ENCODE measurements at regions not wholly inside any gene's neighbourhood (a gene's known extent, or its start where the extent isn't known, plus 50 kb on each side); places are given as distances from the start of the nearest gene placed in this dataset.

- Histone ChIP-seq H3K4me3 (ENCODE audit: control extremely low read depth in 1 of 5, extremely low read depth in 1 of 5, insufficient read depth in 1 of 5, low read depth in 2 of 5, low read length in 4 of 5) (no peak overlapping the region), H3K9ac (ENCODE audit: low read length) (no peak overlapping the region), H4K20me1 (ENCODE audit: control insufficient read depth, insufficient read depth, low read length, poor library complexity, severe bottlenecking) (no peaks in the 10 kb centered on the region), H3K9me3 (ENCODE audit: control extremely low read depth in 1 of 3, control insufficient read depth in 2 of 3, insufficient read depth in 1 of 3, low read length in 2 of 3) (peaks cover 0 to 1% (median 0%) of the 10 kb centered on the region in 3 donors), H3K36me3 (replicated peaks in 1 of 2; ENCODE audit: control extremely low read depth in 1 of 2, control insufficient read depth in 1 of 2, extremely low read depth in 1 of 2, insufficient read depth in 2 of 2, low read length in 1 of 2) (no peaks in the 10 kb centered on the region), H3K79me2 (ENCODE audit: control insufficient read depth, insufficient read depth, low read length) (no peaks in the 10 kb centered on the region), H3K4me2 (replicated peaks; ENCODE audit: low read depth, low read length, poor library complexity, severe bottlenecking) (no peak overlapping the region), H2AFZ (ENCODE audit: insufficient read depth, low read depth, low read length, poor library complexity, severe bottlenecking) (no peak overlapping the region), H3K27me3 (replicated peaks in 1 of 4; ENCODE audit: control extremely low read depth in 1 of 4, control insufficient read depth in 3 of 4, insufficient read depth in 4 of 4, low read length in 3 of 4) (no peaks in the 10 kb centered on the region), H3K27ac (ENCODE audit: low read length in 2 of 2) (no peak overlapping the region), H3K4me1 (ENCODE audit: control insufficient read depth in 2 of 2, insufficient read depth in 2 of 2, low read length in 2 of 2) (no peaks in the 10 kb centered on the region)
- H3K27ac Mint-ChIP-seq = no peak overlapping the region
- peaks cover 8% of the 10 kb centered on the region for H3K9me3 Mint-ChIP-seq (ENCODE audit: insufficient read depth)
- TF ChIP-seq CTCF (IDR thresholded peaks at IDR 0.05) = no peak
- no peak for TF ChIP-seq EZH2 (IDR thresholded peaks at IDR 0.05; ENCODE audit: borderline replicate concordance, insufficient read depth, low read depth, low read length, poor library complexity, severe bottlenecking)
- WGBS (ENCODE audit: insufficient coverage) = no CpG with 5 or more reads among the region's 1 CpG
- intact Hi-C loops (cut with micrococcal nuclease) = no loop called here
- H3K4me1 Mint-ChIP-seq = no peaks in the 10 kb centered on the region
- ChIA-PET CTCF (no interaction called here), POLR2A (no interaction called here)
- ATAC-seq (ENCODE audit: low read depth) = no peak
- H3K4me3 Mint-ChIP-seq = no peak overlapping the region
- DNase-seq = no peak
- no peaks in the 10 kb centered on the region for H3K27me3 Mint-ChIP-seq
Observed at GRCh38 chr14:44180975-44181374, 326.1 kb downstream of the FSCB start.

- no peak overlapping the region for H2AFZ ChIP-seq (ENCODE audit: insufficient read depth, low read depth, low read length, poor library complexity, severe bottlenecking)
- no peaks in the 10 kb centered on the region for H3K27me3 ChIP-seq (replicated peaks in 1 of 4; ENCODE audit: control extremely low read depth in 1 of 4, control insufficient read depth in 3 of 4, insufficient read depth in 4 of 4, low read length in 3 of 4)
- TF ChIP-seq EZH2 (IDR thresholded peaks at IDR 0.05; ENCODE audit: borderline replicate concordance, insufficient read depth, low read depth, low read length, poor library complexity, severe bottlenecking) (no peak), CTCF (IDR thresholded peaks at IDR 0.05) (no peak)
- no peak overlapping the region for H3K9ac ChIP-seq (ENCODE audit: low read length)
- no peak overlapping the region for H3K4me3 Mint-ChIP-seq
- 60% methylated on average over 1 of the region's 4 CpGs for WGBS (ENCODE audit: insufficient coverage)
- H3K4me1 Mint-ChIP-seq = no peaks in the 10 kb centered on the region
- intact Hi-C loops (cut with micrococcal nuclease) = no loop called here
- H3K4me2 ChIP-seq (replicated peaks; ENCODE audit: low read depth, low read length, poor library complexity, severe bottlenecking) = no peak overlapping the region
- ATAC-seq (ENCODE audit: low read depth) (no peak), DNase-seq (no peak)
- CTCF ChIA-PET = no interaction called here
- H3K27ac Mint-ChIP-seq = no peak overlapping the region
- H3K27ac ChIP-seq (ENCODE audit: low read length in 2 of 2) = no peak overlapping the region
- H3K79me2 ChIP-seq (ENCODE audit: control insufficient read depth, insufficient read depth, low read length) = no peaks in the 10 kb centered on the region
- H3K9me3 Mint-ChIP-seq (ENCODE audit: insufficient read depth) = peaks cover 5% of the 10 kb centered on the region
- H3K4me1 ChIP-seq (ENCODE audit: control insufficient read depth in 2 of 2, insufficient read depth in 2 of 2, low read length in 2 of 2) = no peaks in the 10 kb centered on the region
- no peaks in the 10 kb centered on the region for H3K9me3 ChIP-seq (ENCODE audit: control extremely low read depth in 1 of 3, control insufficient read depth in 2 of 3, insufficient read depth in 1 of 3, low read length in 2 of 3)
- H3K36me3 ChIP-seq (replicated peaks in 1 of 2; ENCODE audit: control extremely low read depth in 1 of 2, control insufficient read depth in 1 of 2, extremely low read depth in 1 of 2, insufficient read depth in 2 of 2, low read length in 1 of 2) = no peaks in the 10 kb centered on the region
- no peaks in the 10 kb centered on the region for H4K20me1 ChIP-seq (ENCODE audit: control insufficient read depth, insufficient read depth, low read length, poor library complexity, severe bottlenecking)
- no peak overlapping the region for H3K4me3 ChIP-seq (ENCODE audit: control extremely low read depth in 1 of 5, extremely low read depth in 1 of 5, insufficient read depth in 1 of 5, low read depth in 2 of 5, low read length in 4 of 5)
- no peaks in the 10 kb centered on the region for H3K27me3 Mint-ChIP-seq
- POLR2A ChIA-PET = no interaction called here
Observed at GRCh38 chr14:44170556-44170955, 336.5 kb downstream of the FSCB start.

Measured in B cell (primary cell).